ENCODE measurements at regions not wholly inside any gene's neighbourhood (a gene's known extent, or its start where the extent isn't known, plus 50 kb on each side); places are given as distances from the start of the nearest gene placed in this dataset.

DNA sequence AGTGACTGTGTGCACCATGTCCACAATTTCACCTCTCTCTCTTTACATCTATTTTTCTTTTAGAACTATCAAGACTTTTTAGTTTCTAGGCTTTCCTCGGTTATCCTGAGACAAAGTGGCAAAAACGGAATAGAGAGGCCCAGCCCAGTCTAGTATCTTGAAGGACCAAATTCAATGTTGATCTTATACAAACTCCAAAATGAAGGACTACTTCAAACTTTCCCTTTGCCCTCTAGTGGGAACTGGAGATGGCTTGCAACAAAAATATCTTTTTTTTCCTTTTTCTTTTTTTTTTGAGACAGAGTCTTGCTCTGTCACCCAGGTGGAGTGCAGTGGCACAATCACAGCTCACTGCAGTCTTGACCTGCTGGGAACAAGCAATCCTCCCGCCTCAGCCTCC is 338.5 kb upstream of the UMPS start:
- no peak for DNase-seq (ENCODE audit: low read depth in 2 of 3, low spot score in 2 of 3)

DNA sequence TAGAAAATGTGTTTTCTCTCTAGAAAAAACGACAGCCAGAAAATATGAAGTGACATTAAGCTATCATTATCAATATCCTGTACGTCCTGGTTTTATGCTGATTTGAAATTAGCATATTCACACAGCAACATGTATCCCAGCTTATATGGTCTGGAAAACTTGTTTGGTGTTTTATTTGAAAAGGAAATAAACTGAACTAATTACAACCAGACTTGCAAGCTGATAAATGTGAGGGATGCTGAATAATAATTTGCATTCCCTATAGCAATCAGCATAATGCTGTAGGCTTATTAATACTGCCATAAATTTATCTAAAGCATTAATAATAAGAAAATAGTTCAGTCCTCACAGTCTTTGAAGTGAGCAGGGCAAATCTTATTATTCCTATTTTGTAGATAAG is 336.9 kb upstream of the UMPS start:
- no peak for DNase-seq (ENCODE audit: low read depth in 2 of 3, low spot score in 2 of 3)

DNA sequence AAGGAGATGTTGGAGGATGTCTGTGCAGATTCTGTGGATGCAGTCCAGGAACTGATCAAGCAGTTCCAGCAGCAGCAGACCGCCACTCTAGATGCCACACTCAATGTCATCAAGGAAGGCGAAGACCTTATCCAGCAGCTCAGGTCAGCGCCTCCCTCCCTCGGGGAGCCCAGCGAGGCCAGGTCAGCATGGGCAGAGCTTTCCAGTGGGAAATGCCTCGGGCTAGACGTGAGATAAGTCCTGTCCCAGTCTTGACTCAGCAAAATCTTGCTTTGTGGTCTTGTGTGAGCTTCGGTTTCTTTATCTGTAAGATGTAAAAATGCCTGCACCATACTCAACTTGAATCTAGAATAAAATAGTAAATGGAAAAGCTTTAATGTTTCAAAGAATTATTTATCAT is 335.1 kb upstream of the UMPS start:
- DNase-seq (ENCODE audit: low read depth in 2 of 3, low spot score in 2 of 3), result no peak

DNA sequence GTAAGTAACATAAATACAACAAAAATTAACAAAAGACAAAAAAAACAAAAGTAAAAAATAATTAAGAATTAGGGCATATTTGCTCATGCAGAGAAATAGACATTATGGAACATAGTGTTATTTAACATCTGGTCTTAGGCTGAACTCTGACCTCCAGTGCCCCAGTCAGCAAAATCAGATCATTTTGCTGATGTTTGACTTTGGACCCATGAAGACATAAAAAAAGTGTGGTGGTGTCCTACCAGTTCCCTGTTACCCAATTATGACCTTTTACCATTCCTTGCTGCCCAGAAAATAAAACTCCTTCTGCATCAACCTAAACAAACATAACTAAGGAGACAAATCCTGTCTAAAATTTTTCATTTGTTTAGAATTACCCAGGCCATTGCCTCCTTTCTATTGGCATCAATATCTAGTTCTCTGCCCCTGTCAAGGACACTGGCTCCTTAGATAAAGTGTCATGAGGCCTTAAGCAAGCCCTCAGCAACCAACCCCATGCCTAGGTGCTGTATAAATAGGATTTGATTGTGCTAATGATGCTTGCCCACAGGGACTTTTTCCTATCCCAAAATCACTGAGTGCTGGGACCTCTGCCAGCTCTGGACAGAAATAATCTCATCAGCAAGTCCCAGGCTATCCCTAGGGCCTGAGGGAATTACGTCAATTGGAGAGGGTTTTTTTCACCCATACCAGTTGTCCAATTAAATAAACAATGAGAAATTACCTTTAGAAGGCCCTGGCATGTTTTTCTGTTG is 334.5 kb upstream of the UMPS start:
- DNase-seq (ENCODE audit: low read depth in 2 of 3, low spot score in 2 of 3), result no peak

DNA sequence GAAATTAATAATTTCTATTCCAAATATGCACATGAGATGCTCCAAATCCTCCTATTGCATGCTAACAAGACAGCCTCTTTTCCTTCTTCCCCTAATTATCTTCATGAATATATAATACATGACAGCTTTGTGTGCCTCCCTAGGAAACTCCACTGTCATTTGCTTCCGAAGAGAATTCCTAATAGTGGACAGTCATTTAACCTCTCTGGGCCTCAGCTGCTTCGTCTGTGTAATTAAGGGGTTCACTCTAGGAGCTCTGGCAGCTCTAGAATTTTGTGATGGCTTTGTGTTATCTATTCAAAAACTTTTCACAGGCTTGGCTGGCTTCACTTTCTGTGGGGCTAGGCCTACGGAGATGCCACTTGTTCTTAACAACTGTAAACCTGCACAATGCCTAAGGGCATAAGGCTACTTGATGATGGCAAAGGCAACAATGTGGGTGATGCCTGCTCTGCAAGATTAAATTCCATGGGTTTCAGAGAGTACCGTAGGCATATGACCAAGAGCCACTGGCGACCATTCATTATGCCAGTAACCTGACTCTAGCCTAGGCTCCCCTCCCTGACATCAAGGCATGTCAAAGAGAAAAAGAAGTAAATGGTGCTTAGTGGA is 333.8 kb upstream of the UMPS start:
- DNase-seq (ENCODE audit: low read depth in 2 of 3, low spot score in 2 of 3), result no peak

DNA sequence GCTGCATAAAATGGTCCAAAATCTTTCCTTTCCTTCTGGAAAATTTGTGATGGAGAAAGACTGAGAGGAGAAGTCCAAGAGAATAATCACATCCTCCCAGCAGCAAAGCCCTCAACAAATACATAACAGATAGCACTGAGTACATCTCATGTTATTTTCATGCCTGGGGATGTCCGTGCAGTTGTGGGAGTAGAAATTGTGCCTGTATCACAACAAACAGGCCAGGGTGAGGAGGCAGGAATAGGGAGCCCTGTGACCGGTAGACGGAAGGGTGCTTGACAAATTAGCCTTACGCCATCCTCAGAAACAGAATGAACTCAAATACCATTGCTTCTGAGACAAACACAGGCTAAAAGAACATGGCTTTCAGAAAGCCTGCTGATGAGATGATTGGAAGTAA is 333.2 kb upstream of the UMPS start:
- DNase-seq (ENCODE audit: low read depth in 2 of 3, low spot score in 2 of 3), result no peak

DNA sequence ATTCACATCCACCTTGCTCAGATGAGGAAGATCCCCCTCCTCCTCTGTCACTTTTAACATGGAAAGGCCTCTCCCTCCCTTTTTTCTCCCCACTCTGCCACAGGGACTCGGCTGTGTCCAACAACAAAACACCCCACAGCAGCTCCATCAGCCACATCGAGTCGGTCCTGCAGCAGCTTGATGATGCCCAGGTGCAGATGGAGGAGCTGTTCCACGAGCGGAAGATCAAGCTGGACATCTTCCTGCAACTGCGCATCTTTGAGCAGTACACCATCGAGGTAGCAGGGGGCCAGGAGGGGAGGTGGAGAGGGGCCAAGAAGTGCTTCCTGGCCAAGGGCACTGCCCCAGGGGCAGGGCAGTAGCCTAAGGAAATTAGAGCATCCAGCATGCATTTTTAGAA is 331.7 kb upstream of the UMPS start:
- no peak for DNase-seq (ENCODE audit: low read depth in 2 of 3, low spot score in 2 of 3)

DNA sequence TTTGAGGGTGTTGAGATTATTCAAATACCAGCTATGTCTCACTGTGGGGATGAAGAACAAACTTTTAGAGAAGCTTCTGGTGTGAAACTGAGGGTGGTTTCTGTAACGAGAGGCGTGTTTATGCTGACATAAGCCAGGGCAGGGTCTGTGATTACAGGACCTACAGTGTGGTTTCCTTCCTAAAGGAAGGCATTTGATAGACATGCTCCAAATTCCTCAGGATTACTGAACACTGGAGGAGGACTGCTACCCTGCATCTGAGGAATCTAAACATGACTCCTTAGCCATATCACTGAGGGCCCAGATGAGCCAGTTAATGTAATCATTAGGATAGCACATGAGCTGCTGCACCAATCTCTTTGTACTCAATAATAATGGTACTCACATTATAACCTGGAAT is 328.4 kb upstream of the UMPS start:
- no peak for DNase-seq (ENCODE audit: low read depth in 2 of 3, low spot score in 2 of 3)

DNA sequence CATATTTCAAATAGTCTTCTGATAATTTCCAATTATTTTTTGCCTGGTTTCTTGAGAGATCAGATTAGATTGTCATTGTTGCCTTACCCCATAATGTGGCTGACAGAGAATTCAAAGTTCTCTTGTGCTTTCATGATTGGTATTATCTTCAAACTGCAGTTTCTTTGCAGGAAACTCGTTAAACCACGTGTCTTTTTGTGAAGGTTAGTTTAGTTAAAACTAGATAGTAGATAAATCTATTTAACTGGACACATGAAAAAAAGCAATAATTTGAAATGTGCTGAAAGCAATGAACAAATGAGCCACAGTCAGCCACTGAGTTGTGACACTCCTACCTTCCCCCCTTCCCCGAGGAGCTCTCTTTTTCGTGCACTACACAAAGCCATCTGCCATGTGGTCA is 327.5 kb upstream of the UMPS start:
- no peak for DNase-seq (ENCODE audit: low read depth in 2 of 3, low spot score in 2 of 3)

DNA sequence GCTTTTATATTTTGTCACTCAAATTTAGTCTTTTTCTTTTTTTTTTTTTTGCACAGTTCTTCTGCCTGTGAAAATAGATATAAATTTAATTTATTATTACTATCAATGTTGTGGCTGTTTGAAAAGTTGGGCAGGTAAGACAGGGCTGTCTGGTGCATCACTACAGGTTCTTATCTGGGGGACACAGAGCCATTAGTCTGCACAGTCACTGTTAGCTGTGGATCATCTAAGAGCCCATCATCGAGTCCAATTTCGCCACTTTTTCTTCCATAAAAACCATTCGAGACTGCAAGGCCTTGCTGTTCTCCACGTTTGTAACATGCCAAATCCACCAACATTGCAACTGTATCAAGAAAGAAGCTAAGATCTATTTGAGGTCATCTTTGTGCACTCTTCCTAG is 325.6 kb upstream of the UMPS start:
- DNase-seq (ENCODE audit: low read depth in 2 of 3, low spot score in 2 of 3), result no peak

DNA sequence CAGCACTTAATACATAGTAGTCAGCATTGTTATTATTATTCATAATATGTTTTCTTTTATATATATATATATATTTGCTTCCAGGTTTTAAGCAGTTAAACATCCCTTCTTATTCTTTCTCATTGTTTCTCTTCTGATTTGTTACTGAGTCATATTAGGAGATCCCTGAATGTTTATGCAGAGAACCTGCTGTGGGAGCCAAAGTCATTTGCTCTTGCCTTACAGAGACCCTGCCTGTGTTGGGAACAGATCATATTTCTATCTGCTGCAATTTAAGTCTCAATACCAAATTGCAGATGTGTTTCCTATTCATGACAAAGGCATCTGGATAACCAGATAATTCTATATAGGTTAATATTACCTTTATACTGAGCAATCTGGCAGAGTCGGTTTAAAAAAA is 323.0 kb upstream of the UMPS start:
- no peak for DNase-seq (ENCODE audit: low read depth in 2 of 3, low spot score in 2 of 3)

DNA sequence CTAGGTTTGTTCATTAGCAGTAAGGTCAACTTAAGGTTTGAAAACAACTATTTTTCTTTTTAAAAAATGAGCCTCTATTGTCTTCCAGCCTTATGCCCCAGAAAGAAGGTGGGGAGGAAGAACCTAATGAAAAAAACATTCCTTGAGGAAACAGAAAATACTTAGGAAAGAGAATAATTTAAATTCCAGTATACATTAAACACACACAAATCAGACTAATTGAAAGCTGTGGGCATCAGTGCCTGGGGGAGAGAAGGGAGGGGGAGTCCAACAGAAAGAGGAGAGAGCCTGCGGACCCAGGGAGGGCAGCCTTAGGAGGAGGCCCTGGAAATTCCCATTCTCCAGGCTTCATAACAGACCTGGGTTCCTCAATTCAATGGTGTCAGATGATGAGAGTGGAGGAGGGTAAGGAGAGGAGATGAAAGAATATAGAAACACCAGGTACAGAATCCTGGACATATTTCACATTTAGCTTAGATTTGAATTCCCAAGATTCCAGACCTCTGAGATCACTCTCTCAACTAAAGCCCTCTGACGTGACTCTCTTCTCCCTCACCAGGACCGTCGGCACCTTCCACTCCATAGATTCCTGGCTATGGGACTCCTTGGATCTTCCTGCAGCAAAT is 320.5 kb upstream of the UMPS start:
- no peak for DNase-seq (ENCODE audit: low read depth in 2 of 3, low spot score in 2 of 3)

DNA sequence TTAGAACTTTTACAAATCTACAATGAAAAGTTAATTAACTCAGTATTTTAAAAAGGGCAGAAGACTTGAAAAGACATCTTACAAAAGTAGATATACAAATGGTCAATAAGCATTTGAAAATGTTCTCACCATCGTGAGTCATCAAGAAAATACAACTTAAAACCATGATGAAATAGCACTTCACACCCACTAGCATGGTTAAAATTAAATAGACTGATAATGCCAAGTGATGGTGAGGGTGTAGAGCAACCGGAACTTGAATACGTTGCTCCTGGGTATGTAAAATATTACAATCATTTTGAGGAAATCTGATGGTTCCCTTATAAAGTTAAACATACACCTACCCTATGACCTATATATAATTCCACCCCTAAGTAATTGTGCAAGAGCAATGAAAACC is 319.8 kb upstream of the UMPS start:
- DNase-seq (ENCODE audit: low read depth in 2 of 3, low spot score in 2 of 3), result no peak

DNA sequence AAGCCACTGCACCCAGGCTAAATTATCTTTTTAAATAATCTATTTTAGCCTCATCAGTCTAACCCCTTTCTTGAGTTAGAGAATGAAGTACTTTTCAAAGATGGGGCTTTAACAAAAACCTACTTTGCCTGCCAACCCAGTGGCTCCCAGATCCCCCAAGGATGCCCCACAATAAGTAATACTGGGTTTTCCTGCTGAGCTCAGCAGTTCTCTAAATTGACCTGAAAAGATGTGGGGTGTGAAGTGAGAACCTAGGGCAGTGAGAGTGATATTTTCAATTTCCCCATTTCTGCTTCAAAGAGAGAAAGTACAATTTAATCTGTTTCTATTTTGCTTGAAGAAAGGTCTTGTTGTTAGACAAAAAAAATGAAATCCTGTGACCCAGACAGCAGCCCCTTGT is 318.5 kb upstream of the UMPS start:
- DNase-seq (ENCODE audit: low read depth in 2 of 3, low spot score in 2 of 3), result no peak

DNA sequence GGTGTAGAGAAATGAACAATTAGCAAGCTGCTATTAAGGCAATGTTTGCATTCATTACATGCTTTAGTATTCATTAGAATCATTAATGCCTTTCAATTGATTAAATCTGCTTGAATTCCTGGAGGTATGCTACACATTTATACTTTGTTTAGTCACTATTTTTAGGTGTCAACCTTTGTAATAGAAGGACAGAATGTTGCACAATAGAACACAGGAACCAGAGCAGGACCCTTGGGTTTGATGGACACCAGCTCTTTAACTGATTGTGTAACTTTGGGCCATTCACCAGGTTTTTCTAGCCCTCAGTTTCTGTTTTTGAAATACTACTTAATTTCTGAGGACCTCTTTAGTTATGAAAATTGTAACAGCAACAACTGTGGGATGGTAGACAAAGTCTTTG is 317.6 kb upstream of the UMPS start:
- no peak for DNase-seq (ENCODE audit: low read depth in 2 of 3, low spot score in 2 of 3)

DNA sequence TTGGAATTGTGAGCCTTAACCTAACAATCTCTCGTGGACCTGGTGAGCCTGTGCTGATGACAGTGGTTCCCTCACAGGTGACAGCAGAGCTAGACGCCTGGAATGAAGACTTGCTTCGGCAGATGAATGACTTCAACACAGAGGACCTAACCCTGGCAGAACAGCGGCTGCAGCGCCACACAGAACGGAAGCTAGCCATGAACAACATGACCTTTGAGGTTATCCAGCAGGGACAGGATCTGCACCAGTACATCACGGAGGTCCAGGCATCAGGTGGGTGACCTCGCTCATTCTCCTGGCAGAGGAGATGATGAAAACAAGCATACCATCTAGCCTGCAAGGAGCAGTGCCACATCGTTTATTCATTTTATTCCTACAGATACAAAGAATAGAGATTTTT is 316.9 kb upstream of the UMPS start:
- no peak for DNase-seq (ENCODE audit: low read depth in 2 of 3, low spot score in 2 of 3)

DNA sequence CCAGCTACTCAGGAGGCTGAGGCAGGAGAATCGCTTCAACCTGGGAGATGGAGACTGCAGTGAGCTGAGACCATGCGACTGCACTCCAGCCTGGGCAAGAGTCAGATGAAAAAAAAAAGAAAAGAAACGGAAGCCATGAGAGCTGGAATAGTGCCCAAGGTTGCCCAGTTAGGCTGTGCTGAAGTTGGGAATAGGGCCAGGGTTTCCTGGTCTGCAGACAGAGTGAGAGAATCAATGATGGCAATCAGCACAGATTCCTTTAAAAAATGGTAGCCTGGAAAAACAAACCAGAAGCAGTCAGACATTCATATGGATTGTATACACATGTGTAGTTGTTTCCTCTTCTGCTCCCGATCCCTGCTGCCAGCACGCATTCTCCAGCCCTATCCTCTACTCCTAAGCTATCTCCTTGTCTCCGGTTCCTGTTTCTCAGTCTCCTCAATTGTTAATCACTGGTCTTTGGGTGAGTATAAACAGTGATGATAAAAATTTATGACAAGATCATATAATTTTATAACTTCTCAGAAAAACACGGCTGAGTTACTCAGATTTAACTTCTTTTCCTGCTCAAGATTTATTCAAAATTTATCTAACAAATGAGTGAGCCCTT is 316.2 kb upstream of the UMPS start:
- DNase-seq (ENCODE audit: low read depth in 2 of 3, low spot score in 2 of 3), result no peak

DNA sequence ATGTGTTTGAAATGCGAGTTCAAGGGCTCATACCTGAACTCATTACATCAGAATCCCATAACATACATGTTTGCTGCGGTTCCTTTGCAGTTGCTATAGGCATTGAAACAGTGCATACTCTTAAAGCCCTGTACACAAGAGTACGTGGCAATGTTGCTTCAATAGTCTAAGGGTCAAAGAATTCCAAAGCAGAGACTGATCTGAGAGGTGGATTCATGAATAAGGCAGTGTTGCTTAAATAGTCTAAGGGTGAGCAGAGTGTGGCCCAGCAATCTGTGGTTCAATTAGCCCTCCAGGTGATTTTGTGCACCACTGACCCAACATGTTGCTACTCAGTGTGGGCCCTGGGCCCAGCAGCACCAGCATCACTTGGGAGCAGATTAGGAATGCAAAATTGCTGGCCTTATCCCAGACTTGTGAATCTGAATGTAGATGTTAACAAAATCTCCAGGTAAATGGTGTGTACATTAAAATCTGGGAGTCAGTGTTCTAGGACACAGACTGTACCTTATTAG is 314.7 kb upstream of the UMPS start:
- no peak for DNase-seq (ENCODE audit: low read depth in 2 of 3, low spot score in 2 of 3)

DNA sequence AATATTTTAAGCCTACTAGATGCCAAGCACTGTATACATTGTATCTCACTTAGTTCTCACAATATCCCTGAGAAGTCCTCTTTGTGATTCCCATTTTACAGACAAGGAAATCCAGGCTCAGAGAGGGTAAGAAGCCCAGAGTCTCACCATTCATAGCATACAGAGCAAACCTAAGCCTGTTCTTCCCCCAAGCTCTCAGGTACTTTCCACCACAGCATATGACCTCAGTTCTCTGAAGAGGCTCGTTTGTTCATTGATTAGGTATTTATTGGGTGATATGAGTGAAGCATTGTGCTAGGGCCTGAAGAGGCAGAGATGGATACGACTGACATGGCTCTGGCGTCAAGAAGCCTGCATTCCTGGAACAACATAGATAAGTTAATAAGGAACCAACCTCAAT is 310.9 kb upstream of the UMPS start:
- DNase-seq (ENCODE audit: low read depth in 2 of 3, low spot score in 2 of 3), result no peak

DNA sequence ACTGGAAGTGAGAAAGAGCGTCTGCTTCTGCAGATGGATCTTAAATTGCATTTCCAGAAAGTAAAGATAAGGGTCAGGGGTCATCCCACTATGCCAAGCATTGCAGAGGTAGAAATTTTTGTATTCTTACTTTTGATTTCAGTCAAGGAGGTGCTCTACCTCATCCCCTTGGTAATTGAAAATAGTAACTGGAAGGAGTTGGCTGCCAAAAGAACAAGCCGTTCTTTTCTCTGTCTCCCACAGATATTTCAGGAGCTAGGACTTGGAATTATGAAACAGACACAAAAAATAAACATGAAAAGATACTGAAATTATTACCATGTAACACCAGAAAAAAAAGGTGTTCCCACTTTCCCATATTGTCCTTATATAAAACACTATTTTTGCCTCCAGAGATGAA is 309.9 kb upstream of the UMPS start:
- no peak for DNase-seq (ENCODE audit: low read depth in 2 of 3, low spot score in 2 of 3)

DNA sequence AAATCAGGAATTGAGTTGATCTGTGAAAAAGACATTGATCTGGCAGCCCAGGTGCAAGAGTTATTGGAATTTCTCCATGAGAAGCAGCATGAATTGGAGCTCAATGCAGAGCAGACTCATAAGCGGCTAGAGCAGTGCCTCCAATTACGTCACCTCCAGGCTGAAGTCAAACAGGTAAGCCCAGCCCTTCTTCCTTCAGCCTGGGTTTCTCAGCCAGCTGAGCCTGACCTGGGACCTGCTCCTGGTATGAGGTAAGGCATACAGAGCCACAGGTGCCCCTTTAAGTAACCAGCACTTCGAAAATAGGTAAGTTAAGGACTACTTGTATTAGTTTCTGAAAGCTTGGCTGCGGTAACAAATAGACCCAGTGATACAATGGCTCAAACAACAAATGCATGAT is 307.4 kb upstream of the UMPS start:
- no peak for DNase-seq (ENCODE audit: low read depth in 2 of 3, low spot score in 2 of 3)

DNA sequence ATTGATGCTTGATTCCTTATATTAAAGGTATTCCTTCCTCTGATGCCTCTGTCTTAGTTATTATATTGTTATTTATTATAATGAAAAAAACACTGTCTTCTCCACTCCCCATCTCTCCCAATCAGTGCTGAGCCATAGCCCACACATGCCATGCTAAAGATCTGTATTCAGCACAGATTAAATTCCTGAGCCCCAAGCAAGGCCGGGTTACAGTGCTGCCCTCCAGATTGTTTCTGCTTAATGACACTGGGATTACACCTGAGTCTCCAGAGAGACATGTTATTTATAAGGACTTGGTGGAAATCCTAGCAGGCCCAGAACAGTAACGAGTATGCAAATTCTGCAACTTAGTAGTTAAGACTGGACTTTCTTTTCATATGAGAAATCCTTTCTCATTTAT is 305.9 kb upstream of the UMPS start:
- DNase-seq (ENCODE audit: low read depth in 2 of 3, low spot score in 2 of 3), result no peak

All from hematopoietic multipotent progenitor cell (in vitro differentiated cells).